GM23338 (cell line): ENCODE measurements at regions not wholly inside any gene's neighbourhood (a gene's known extent, or its start where the extent isn't known, plus 50 kb on each side); places are given as distances from the start of the nearest gene placed in this dataset.

Source experiments
- ATAC-seq: fragments of 200-7000 bp; cut with Tn5 transposase; 3 replicates; pipeline ENCODE4 v1.9.1; 2020
- DNase-seq: peaks from one replicate; pipeline ENCODE4 v3.0.0-alpha.2; 2015; ENCODE audit warnings: low spot score
- H2AFZ ChIP-seq: fragments of 200-600 bp; sonication (generic); 2 replicates; pipeline ENCODE4 v1.8.0; 2016; ENCODE audit warnings: antibody characterized with exemption, mild to moderate bottlenecking, moderate library complexity
- H3F3A ChIP-seq: fragments of 200-600 bp; sonication (generic); replicated peaks from 2 replicates; pipeline ENCODE4 v1.8.0; 2017; ENCODE audit warnings: antibody characterized with exemption, mixed run types, low read depth
- H3K27ac ChIP-seq: fragments of 200-600 bp; sonication (generic); 2 replicates; pipeline ENCODE4 v1.6.1; 2016; ENCODE audit warnings: low read depth
- H3K27me3 ChIP-seq: fragments of 200-600 bp; sonication (generic); 2 replicates; pipeline ENCODE4 v1.8.0; 2016; ENCODE audit warnings: mild to moderate bottlenecking, mixed run types, moderate library complexity; ENCODE audit not compliant: insufficient read depth
- H3K36me3 ChIP-seq: fragments of 200-600 bp; sonication (generic); 2 replicates; pipeline ENCODE4 v1.8.0; 2016; ENCODE audit warnings: mild to moderate bottlenecking; ENCODE audit not compliant: insufficient read depth
- H3K4me1 ChIP-seq: fragments of 200-600 bp; sonication (generic); 2 replicates; pipeline ENCODE4 v1.8.0; 2016; ENCODE audit warnings: mild to moderate bottlenecking, moderate library complexity; ENCODE audit not compliant: insufficient read depth
- H3K4me2 ChIP-seq: fragments of 200-600 bp; sonication (generic); 2 replicates; pipeline ENCODE4 v1.7.1; 2017; ENCODE audit warnings: mixed run types
- H3K4me3 ChIP-seq: fragments of 200-600 bp; sonication (generic); 2 replicates; pipeline ENCODE4 v1.6.1; 2016; ENCODE audit warnings: mixed run types
- H3K79me2 ChIP-seq: fragments of 200-600 bp; sonication (generic); replicated peaks from 2 replicates; pipeline ENCODE4 v1.8.0; 2017; ENCODE audit warnings: mild to moderate bottlenecking; ENCODE audit not compliant: insufficient read depth
- H3K9me2 ChIP-seq: fragments of 200-600 bp; sonication (generic); 2 replicates; pipeline ENCODE4 v1.8.0; 2017; ENCODE audit not compliant: insufficient read depth
- H4K20me1 ChIP-seq: fragments of 200-600 bp; sonication (generic); replicated peaks from 2 replicates; pipeline ENCODE4 v1.8.0; 2017; ENCODE audit warnings: mild to moderate bottlenecking; ENCODE audit not compliant: insufficient read depth
- H3K27ac Mint-ChIP-seq: 2 replicates; pipeline ENCODE4 v1.8.0; 2020; ENCODE audit warnings: inconsistent platforms, mild to moderate bottlenecking, moderate library complexity, mixed read lengths
- H3K27me3 Mint-ChIP-seq: 3 replicates; pipeline ENCODE4 v1.8.0; 2022; ENCODE audit warnings: low read depth, mild to moderate bottlenecking, moderate library complexity, mixed read lengths, inconsistent platforms; ENCODE audit not compliant: insufficient read depth, poor library complexity
- H3K36me3 Mint-ChIP-seq: 3 replicates; pipeline ENCODE4 v1.8.0; 2021; ENCODE audit warnings: low read depth, mild to moderate bottlenecking, inconsistent platforms, moderate library complexity, mixed read lengths
- H3K4me1 Mint-ChIP-seq: 3 replicates; pipeline ENCODE4 v1.8.0; 2020; ENCODE audit warnings: mild to moderate bottlenecking, inconsistent platforms, mixed read lengths
- H3K4me3 Mint-ChIP-seq: 3 replicates; pipeline ENCODE4 v1.8.0; 2021; ENCODE audit warnings: moderate library complexity, mild to moderate bottlenecking, inconsistent platforms, mixed read lengths
- H3K9me3 Mint-ChIP-seq: 3 replicates; pipeline ENCODE4 v1.8.0; 2020; ENCODE audit warnings: moderate library complexity, mild to moderate bottlenecking, inconsistent platforms, mixed read lengths
- CREB1 ChIP-seq: fragments of 250-450 bp; sonication (Bioruptor Pico); IDR thresholded peaks from 2 replicates; pipeline ENCODE4 v1.5.0; 2020; ENCODE audit warnings: low read depth, mild to moderate bottlenecking, moderate library complexity
- CTCF ChIP-seq, 2 experiments: fragments of 200-600 bp in 1 of 2; sonication (generic) in 1 of 2; conservative IDR thresholded peaks; 2 replicates each; pipeline versions ENCODE4 v1.5.1 to v1.6.1; 2016 to 2017; ENCODE audit warnings: antibody characterized with exemption in 2 of 2, low read depth in 2 of 2, mild to moderate bottlenecking in 2 of 2, moderate library complexity in 1 of 2
- ETS1 ChIP-seq: IDR thresholded peaks from 2 replicates; pipeline ENCODE4 v1.6.1; 2016; ENCODE audit warnings: antibody characterized with exemption
- EZH2 ChIP-seq: fragments of 200-600 bp; sonication (generic); IDR thresholded peaks from one replicate; pipeline ENCODE4 v1.8.0; 2017; ENCODE audit warnings: antibody characterized with exemption, mild to moderate bottlenecking, low read depth; ENCODE audit not compliant: unreplicated experiment
- EZH2phosphoT487 ChIP-seq: fragments of 200-600 bp; sonication (generic); IDR thresholded peaks from one replicate; pipeline ENCODE4 v1.8.1; 2018; ENCODE audit warnings: antibody characterized with exemption; ENCODE audit not compliant: unreplicated experiment
- JUNB ChIP-seq: IDR thresholded peaks from one replicate; pipeline ENCODE4 v1.6.1; 2016; ENCODE audit warnings: antibody characterized with exemption; ENCODE audit not compliant: unreplicated experiment
- NANOG ChIP-seq: IDR thresholded peaks from 2 replicates; pipeline ENCODE4 v1.6.1; 2016; ENCODE audit warnings: antibody characterized with exemption, borderline replicate concordance
- POLR2AphosphoS5 ChIP-seq: IDR thresholded peaks from 2 replicates; pipeline ENCODE4 v1.6.1; 2016; ENCODE audit warnings: antibody characterized with exemption, low read depth
- REST ChIP-seq: IDR thresholded peaks from one replicate; pipeline ENCODE4 v1.6.1; 2018; ENCODE audit warnings: antibody characterized with exemption; ENCODE audit not compliant: unreplicated experiment
- STAT1 ChIP-seq: IDR thresholded peaks from one replicate; pipeline ENCODE4 v1.6.1; 2016; ENCODE audit warnings: antibody characterized with exemption; ENCODE audit not compliant: unreplicated experiment
- ZNF114 ChIP-seq: fragments of 250-450 bp; sonication (Bioruptor Pico); IDR thresholded peaks from 2 replicates; pipeline ENCODE4 v1.5.0; 2020; ENCODE audit warnings: mild to moderate bottlenecking, moderate library complexity
- ZNF331 ChIP-seq: fragments of 250-450 bp; sonication (Bioruptor Pico); IDR thresholded peaks from 2 replicates; pipeline ENCODE4 v1.5.0; 2020; ENCODE audit warnings: low read depth, mild to moderate bottlenecking, moderate library complexity
- ZNF462 ChIP-seq: fragments of 250-450 bp; sonication (Bioruptor Pico); IDR thresholded peaks from 2 replicates; pipeline ENCODE4 v1.5.0; 2020; ENCODE audit warnings: mild to moderate bottlenecking, moderate library complexity

- H3K4me3 Mint-ChIP-seq, result no peak overlapping the region
- Histone ChIP-seq H3K79me2 (no peaks in the 10 kb centered on the region), H3K4me3 (no peak overlapping the region), H3K4me1 (no peaks in the 10 kb centered on the region), H3K9me2 (peaks cover 7% of the 10 kb centered on the region; the same call in 1 of the 2 replicates), H3K36me3 (no peaks in the 10 kb centered on the region), H2AFZ (no peak overlapping the region), H3F3A (no peaks in the 10 kb centered on the region), H3K27ac (no peak overlapping the region), H3K27me3 (no peaks in the 10 kb centered on the region), H3K4me2 (no peak overlapping the region), H4K20me1 (no peaks in the 10 kb centered on the region)
- no peak for TF ChIP-seq ZNF331 (CRISPR knock-in tag)
- no peak for TF ChIP-seq ZNF114 (CRISPR knock-in tag)
- TF ChIP-seq ZNF462 (CRISPR knock-in tag), result no peak
- TF ChIP-seq NANOG, result no peak
- no peak for TF ChIP-seq EZH2phosphoT487
- TF ChIP-seq CREB1 (CRISPR knock-in tag), result no peak
- TF ChIP-seq STAT1, result no peak
- no peak for TF ChIP-seq POLR2AphosphoS5
- no peak for TF ChIP-seq ETS1
- no peak for TF ChIP-seq JUNB
- TF ChIP-seq EZH2, result no peak
- no peak for TF ChIP-seq CTCF (conservative IDR thresholded peaks at IDR 0.05; ENCODE audit: low read depth in 2 of 2)
- no peak for TF ChIP-seq REST
- no peaks in the 10 kb centered on the region for H3K4me1 Mint-ChIP-seq
- H3K27ac Mint-ChIP-seq, result no peak overlapping the region
- H3K36me3 Mint-ChIP-seq, result peaks cover 8% of the 10 kb centered on the region; the same call in 2 of the 3 replicates
- ATAC-seq, result no peak
- H3K27me3 Mint-ChIP-seq, result no peaks in the 10 kb centered on the region
- peaks cover 25% of the 10 kb centered on the region for H3K9me3 Mint-ChIP-seq
- no peak for DNase-seq
Measured at GRCh38 chr7:7090460-7090859, 91.9 kb upstream of the C1GALT1 start.
